HG02852 (cell line): ENCODE measurements at regions not wholly inside any gene's neighbourhood (a gene's known extent, or its start where the extent isn't known, plus 50 kb on each side); places are given as distances from the start of the nearest gene placed in this dataset.

Experiments used
- ATAC-seq: cut with Tn5 transposase; IDR thresholded peaks from one replicate; pipeline ENCODE4 v1.9.1; 2021; ENCODE audit warnings: mild to moderate bottlenecking, moderate library complexity; ENCODE audit not compliant: unreplicated experiment

DNA sequence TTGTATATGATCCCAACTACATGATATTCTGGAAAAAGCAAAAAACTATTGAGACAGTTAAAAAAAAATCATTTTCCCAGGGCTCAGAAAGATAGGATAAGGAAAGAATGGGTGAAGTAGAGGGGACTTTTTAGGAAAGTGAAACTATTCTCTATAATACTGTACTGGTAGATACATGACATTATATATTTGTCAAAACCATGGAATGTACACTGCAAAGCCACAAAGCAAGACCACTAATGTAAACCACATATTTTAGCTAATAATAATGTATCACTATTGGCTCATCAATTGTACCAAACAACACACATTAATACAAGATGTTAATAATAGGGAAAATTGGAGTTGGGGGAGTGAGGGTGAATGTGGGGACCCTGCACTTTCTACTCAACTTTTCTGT lies 182.6 kb downstream of the EFNB2 start:
- no peak for ATAC-seq

GRCh38 chr13:106351251-106351650 lies 184.2 kb downstream of the EFNB2 start:
- ATAC-seq = no peak

DNA sequence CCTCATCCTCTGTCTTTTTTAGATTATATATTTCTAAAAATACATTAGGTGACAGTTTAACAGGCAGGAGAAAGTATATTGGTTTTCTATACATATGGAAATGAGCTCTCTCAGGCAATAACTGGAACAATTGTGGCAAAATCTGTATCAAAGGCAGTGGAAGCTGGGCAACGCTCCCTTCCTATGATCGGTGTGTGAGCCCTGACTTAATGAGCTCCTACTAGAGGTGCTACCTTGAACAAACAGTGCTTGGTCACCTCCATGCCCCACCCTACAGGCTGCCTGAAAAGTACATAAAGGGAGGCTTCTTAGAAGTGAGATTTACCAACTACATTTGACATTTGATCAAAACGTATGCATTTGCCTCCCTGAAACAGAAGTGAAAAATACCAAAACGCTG lies 185.3 kb downstream of the EFNB2 start:
- ATAC-seq = no peak

- no peak for ATAC-seq
Observed at GRCh38 chr13:106349080-106349931, 186.2 kb downstream of the EFNB2 start.

- ATAC-seq = no peak
Observed at GRCh38 chr13:106348075-106348840, 187.2 kb downstream of the EFNB2 start.

DNA sequence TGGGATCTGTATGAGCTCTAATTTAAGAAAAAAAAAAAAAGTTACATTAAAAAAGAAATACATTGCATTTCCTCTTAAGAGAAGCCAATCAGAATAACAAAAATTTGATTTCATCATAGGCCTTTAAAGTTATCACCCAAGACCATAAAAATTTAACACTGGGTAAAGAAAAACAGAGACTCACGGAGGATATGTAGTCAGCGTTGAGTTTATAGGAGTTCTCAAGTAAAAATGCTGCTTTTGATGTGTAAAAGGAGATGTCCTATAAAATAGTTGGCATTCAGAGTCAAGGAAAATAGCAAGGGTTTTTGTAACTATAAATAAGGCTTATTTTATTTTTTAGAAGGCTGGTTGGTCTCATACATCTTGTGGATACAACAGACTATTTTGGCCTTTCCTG lies 191.1 kb downstream of the EFNB2 start:
- ATAC-seq = no peak

DNA sequence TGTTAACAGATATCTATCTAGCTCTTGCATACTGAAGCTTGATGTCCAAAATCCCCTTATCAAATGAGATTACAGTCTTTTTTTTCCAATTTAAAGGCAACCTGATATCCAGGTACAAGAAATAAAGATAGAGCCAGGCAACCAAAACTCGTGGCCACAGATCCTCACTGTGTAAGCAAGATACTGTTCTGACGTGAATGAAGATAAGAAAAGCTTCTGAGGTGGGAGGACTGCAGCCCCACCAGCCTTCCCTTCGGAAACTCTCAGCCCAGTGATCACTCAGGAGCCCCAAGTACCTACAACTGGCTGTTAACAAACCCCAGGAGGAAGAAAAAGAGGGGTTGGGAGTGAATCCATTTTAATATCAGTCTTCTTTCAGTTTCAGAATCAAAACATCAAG lies 191.6 kb downstream of the EFNB2 start:
- no peak for ATAC-seq

DNA sequence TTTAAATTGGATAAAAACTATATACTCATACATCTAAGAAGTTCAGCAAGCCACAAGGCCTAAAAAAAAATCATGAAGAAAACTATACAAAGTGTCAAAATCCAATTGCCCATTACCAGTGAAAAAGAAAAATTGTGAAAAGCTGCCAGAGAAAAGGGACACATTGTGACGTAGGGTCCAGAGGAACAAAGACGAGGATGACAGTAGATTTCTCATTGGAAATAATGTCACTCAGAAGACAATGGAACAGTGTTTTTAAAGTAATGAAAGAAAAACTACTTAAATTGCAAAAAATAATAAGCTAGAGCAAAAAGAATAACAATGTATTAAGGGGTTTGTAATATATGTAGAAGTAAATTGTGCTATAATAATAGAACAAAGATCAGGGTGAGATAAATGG lies 195.2 kb downstream of the EFNB2 start:
- no peak for ATAC-seq

DNA sequence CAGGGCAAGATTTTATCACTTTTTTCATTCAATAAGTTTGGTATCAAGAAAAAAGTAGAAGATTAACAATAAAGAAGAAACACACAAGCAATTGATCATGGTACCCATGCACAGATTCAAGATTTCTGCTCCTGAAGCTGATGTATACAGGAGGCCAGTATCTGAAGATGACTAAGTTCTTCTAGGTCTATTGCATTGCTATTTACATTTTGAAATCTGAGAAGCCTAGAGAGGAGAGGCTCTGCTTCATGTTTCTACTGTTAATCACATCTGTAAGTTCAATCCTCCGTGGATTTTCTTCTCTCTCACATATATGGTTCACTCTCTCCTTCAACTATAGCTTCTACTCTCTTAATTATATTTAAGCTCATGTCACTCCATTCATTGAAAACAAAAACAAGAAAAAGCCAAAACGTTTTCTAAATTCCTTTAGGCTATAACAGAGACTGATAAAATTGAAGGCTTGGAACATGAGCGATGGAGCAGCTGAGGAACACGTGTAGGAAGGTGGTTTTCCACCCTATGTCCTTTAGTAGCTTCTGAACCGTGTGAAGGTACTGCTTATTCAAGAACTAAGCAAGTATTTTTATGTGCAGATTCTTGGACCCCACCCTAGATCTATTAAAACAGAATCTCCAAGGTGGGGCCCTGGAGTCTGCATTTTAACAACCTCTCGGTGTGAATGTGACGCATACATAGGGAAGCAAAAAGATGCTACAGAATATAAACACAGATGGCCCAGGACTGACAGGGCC lies 198.2 kb downstream of the EFNB2 start:
- no peak for ATAC-seq

DNA sequence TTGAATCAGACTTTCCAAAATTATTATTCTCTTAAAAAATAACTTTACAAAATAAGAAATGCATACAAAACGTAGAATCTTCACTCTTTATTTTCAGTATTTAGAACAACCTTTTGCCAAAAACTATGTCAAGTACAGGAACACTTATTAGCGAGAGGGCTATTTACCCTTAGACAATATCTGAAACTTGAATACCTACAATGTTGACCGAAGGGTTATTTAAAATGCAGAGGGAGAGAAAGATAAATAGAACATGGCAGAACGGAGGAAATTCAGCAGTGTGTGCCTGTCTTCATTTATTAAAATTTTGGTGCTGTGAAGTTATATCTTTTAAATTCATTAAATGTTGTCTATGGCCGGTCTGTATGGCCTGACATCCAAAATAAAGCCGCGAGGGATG lies 198.8 kb downstream of the EFNB2 start:
- no peak for ATAC-seq

DNA sequence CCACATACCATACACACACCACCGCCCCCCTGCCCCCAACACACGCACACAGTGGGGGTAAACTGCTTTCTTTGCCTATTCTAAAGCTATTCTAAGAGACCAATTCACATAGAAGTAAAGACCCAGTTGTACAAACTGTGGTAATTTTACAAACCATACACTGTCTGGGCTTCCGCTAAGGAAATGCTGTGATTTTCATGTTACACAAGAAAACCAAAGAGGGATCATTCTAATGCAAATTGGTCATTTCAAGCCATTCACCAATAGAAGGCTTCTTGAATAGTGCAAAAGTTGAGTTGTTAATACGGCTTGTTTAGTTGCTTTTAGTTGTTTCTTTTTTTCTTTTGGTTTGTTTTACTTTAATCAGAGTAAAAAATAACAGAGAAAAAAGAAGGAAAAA lies 202.8 kb downstream of the EFNB2 start:
- no peak for ATAC-seq

GRCh38 chr13:106331116-106331515 lies 204.3 kb downstream of the EFNB2 start:
- no peak for ATAC-seq

DNA sequence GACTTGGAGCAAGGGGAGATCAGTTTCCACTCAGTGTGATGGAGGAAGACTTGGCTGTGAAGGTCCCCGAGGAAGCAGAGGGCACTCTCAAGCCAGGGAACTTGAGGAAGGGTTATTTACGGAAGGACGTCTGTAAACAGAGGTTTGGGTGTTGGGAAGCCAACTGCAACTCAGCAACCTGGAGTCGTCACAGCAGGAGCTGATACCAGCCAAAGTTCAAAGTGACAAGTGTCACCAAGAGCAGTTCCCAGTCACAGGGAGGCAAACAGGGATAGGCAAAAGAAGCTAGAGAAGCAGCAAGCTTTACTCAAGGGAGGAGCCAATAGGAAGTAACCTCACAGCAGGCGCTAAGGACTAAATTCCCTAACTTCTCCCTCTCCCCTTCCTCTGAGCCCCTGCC lies 205.5 kb downstream of the EFNB2 start:
- no peak for ATAC-seq

GRCh38 chr13:106326751-106327150 lies 208.7 kb downstream of the EFNB2 start:
- no peak for ATAC-seq

DNA sequence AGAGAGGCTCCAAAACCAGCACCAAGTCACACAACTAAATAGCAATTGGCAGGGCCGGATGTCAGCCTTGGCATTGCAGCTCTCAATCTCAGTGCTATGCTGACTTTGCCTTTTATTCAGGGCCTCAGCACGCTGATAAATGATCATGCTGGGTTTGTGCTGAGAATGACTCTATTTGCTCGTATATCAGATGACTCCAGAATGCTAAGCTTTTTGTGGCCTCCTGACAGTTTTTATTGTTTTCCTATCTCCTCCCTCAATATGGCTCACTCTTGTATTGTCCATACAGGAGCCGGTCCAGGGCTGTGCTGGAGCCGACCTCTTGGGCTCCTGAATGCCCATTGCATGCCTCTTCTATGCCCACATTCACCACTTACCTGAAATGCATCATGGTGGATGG lies 211.0 kb downstream of the EFNB2 start:
- no peak for ATAC-seq

- no peak for ATAC-seq
Observed at GRCh38 chr13:106322628-106323027, 212.8 kb downstream of the EFNB2 start.

DNA sequence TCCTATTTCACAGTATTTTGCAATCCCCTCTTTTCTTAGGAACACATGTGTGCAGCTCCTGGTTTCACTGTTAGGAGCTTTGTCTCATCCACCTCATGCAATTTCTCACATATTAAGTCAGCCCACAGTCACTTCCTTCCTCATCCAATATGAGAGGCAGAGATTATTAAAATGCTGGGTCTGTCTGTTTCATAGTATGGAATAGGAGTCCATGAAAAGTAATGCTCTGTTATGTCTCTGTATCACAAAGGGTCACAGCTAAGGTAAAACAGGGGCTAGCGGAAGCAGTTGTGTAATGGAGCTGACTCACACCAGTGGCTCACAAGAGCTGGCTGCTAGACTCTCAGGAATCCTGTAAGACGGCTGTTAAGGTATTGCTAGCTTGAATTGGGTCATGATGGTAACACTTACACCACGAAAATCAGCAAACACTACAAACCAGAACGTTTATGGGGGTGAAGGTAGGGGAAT lies 216.5 kb downstream of the EFNB2 start:
- ATAC-seq = no peak

DNA sequence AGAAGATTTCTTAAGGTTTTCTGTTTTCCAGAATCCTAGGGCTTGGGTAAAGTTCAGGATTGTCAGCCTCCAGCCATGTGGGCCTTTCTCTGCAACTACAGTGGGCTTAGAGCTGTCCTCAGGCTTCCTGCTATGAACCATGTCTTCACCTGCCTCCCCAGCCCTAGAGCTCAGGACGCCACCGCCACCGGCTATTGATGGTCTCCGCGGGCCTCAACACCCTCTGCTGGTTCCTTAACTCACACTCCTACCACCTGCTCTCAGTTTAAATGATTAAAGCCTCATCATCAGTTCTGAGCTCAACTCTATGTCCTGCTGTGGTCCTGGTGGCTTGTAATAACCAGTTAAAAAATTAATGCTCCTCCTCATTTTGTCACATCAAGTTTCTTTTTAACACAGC lies 221.0 kb downstream of the EFNB2 start:
- no peak for ATAC-seq

GRCh38 chr13:106311004-106311403 lies 224.5 kb downstream of the EFNB2 start:
- ATAC-seq = no peak

GRCh38 chr13:106310291-106310865 lies 225.1 kb downstream of the EFNB2 start:
- no peak for ATAC-seq

GRCh38 chr13:106306748-106307277 lies 228.6 kb downstream of the EFNB2 start:
- ATAC-seq = no peak
